ENCODE measurements at regions not wholly inside any gene's neighbourhood (a gene's known extent, or its start where the extent isn't known, plus 50 kb on each side); places are given as distances from the start of the nearest gene placed in this dataset.
"Not testable (repeated sequence)": the region's sequence is repeated elsewhere in the genome, so short reads cannot be mapped to it uniquely, and the experiment has no call there.

DNA sequence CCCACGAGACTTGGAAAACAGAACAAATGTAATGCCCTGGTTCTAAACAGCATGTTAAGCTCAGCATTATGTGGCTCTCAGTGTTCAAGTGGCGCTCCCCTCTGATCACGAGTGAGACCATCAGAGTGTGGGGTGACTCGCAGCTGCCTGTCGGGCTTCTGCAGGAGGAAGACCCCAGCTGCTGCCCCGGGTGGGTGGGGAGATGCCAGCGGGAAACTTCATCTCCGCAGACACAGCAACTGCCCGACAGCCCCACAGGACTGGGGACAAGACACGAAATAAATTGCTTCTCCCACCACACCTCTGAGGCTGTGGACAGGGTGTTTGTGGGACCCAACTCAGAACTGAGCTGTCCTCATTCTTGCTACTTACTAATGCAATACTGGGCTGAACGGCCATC, 126.3 kb upstream of the KIF5B start:
- Histone ChIP-seq H3K27ac (ENCODE audit: insufficient read depth, low read length, poor library complexity, severe bottlenecking) (no peak overlapping the region), H3K36me3 (ENCODE audit: control insufficient read depth, insufficient read depth, low read length) (no peaks in the 10 kb centered on the region), H3K27me3 (ENCODE audit: control insufficient read depth, insufficient read depth, low read length) (no peaks in the 10 kb centered on the region), H3K9me3 (ENCODE audit: control insufficient read depth in 2 of 2, low read length in 2 of 2) (no peaks in the 10 kb centered on the region), H3K4me3 (ENCODE audit: low read depth, low read length) (no peak overlapping the region), H3K4me1 (ENCODE audit: control insufficient read depth, insufficient read depth, low read length, poor library complexity, severe bottlenecking) (no peaks in the 10 kb centered on the region)
- Mint-ChIP-seq H3K9me3 (no peaks in the 10 kb centered on the region), H3K27ac (no peak overlapping the region), H3K36me3 (no peaks in the 10 kb centered on the region), H3K4me1 (no peaks in the 10 kb centered on the region), H3K27me3 (peaks cover 13% of the 10 kb centered on the region), H3K4me3 (no peak overlapping the region)
- DNase-seq: no peak
- ATAC-seq (ENCODE audit: low read depth in 2 of 2): no peak

DNA sequence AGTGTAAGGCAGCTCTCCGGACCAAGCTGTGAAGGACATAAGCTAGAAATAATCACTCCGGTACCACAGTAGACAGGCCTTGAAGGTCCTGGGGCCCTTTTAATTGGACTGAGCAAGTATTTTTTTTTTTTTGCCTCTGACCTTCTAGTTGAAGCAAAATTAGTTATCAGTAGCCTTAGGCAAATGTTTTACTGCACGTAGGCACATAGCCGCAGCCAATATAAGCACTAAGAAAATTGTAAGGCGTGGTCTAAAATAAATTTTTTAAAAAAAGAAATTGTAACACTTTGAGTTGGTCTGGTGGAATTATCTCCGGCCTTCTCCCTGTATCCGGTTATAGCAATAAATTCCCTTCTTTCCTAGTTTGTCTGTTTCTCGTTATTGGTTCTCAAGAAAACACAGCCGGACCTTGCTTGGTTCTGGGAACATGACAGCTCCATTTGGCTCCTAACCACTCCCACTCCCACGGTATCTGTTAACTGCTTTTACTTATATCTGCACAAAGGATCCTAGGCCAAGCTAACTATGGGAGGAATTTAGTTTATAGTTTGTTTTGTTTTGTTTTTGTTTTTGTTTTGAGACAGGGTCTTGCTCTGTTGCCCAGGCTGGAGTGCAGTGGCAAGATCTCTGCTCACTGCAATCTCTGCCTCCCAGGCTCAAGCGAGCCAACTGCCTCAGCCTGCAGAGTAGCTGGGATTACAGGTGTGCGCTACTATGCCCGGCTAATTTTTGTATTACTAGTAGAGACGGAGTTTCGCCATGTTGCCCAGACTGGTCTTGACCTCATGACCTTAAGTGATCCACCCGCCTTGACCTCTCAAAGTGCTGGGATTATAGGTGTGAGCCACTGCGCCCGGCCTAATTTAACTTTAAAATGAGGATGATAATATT, 124.4 kb upstream of the KIF5B start:
- H3K27me3 ChIP-seq (ENCODE audit: control insufficient read depth, insufficient read depth, low read length): no peaks in the 10 kb centered on the region
- Mint-ChIP-seq H3K27ac (no peak overlapping the region), H3K9me3 (no peaks in the 10 kb centered on the region), H3K4me3 (no peak overlapping the region), H3K27me3 (peaks cover 11% of the 10 kb centered on the region), H3K36me3 (no peaks in the 10 kb centered on the region), H3K4me1 (no peaks in the 10 kb centered on the region)
- ATAC-seq (ENCODE audit: low read depth in 2 of 2): no peak
- H3K27ac ChIP-seq (ENCODE audit: insufficient read depth, low read length, poor library complexity, severe bottlenecking): no peak overlapping the region
- H3K9me3 ChIP-seq (ENCODE audit: control insufficient read depth in 2 of 2, low read length in 2 of 2): no peaks in the 10 kb centered on the region
- no peaks in the 10 kb centered on the region for H3K4me1 ChIP-seq (ENCODE audit: control insufficient read depth, insufficient read depth, low read length, poor library complexity, severe bottlenecking)
- no peaks in the 10 kb centered on the region for H3K36me3 ChIP-seq (ENCODE audit: control insufficient read depth, insufficient read depth, low read length)
- no peak overlapping the region for H3K4me3 ChIP-seq (ENCODE audit: low read depth, low read length)
- DNase-seq: no peak

DNA sequence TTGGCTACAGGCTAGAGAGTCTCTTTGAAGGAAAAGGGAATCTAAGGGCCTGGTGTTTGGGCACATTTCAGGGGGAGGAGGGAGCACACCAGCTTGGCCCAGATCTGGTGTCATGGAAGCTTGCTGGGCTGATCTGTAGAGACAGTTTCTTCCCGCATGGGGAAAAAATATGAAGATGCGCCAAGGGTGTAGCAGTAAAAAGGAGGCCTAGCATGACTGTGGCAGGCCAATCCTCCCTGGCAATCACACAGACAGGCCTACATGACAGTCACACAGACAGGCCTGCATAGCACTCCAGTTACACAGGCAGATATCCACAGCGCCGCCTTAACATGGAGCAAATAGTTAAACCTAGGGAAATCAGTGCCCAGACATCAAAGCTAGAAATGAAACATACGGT, 123.6 kb upstream of the KIF5B start:
- H3K27ac ChIP-seq (ENCODE audit: insufficient read depth, low read length, poor library complexity, severe bottlenecking): no peak overlapping the region
- H3K36me3 Mint-ChIP-seq: no peaks in the 10 kb centered on the region
- no peak overlapping the region for H3K27ac Mint-ChIP-seq
- H3K4me3 ChIP-seq (ENCODE audit: low read depth, low read length): no peak overlapping the region
- H3K4me1 ChIP-seq (ENCODE audit: control insufficient read depth, insufficient read depth, low read length, poor library complexity, severe bottlenecking): no peaks in the 10 kb centered on the region
- H3K27me3 ChIP-seq (ENCODE audit: control insufficient read depth, insufficient read depth, low read length): no peaks in the 10 kb centered on the region
- H3K4me3 Mint-ChIP-seq: peak overlapping the region in 1 of 4 donors; percentile 5
- no peaks in the 10 kb centered on the region for H3K36me3 ChIP-seq (ENCODE audit: control insufficient read depth, insufficient read depth, low read length)
- no peak for DNase-seq
- no peaks in the 10 kb centered on the region for H3K4me1 Mint-ChIP-seq
- ATAC-seq (ENCODE audit: low read depth in 2 of 2): no peak
- no peaks in the 10 kb centered on the region for H3K9me3 Mint-ChIP-seq
- H3K9me3 ChIP-seq (ENCODE audit: control insufficient read depth in 2 of 2, low read length in 2 of 2): no peaks in the 10 kb centered on the region
- H3K27me3 Mint-ChIP-seq: peaks cover 11% of the 10 kb centered on the region

DNA sequence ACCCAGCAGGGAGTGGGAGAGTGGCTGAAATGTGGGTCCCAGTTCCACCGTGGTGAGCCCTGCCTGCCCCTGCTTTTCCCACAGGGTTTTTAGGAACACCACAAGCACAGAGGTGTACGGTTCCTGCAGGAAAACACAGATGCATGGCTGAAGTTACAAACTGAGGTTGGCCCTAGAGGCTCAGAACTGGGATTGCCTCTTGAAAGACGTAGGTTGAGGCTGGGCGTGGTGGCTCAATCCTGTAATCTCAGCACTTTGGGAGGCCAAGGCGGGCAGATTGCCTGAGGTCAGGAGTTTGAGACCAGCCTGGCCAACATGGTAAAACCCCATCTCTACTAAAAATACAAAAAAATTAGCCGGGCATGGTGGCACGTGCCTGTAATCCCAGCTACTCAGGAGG, 121.4 kb upstream of the KIF5B start:
- H3K4me3 ChIP-seq (ENCODE audit: low read depth, low read length); ATAC-seq (ENCODE audit: low read depth in 2 of 2); H3K27ac Mint-ChIP-seq; H3K36me3 Mint-ChIP-seq; H3K27me3 Mint-ChIP-seq; H3K27ac ChIP-seq (ENCODE audit: insufficient read depth, low read length, poor library complexity, severe bottlenecking); H3K27me3 ChIP-seq (ENCODE audit: control insufficient read depth, insufficient read depth, low read length); H3K4me1 Mint-ChIP-seq; DNase-seq; H3K9me3 ChIP-seq (ENCODE audit: control insufficient read depth in 2 of 2, low read length in 2 of 2); H3K9me3 Mint-ChIP-seq; H3K4me3 Mint-ChIP-seq; H3K36me3 ChIP-seq (ENCODE audit: control insufficient read depth, insufficient read depth, low read length); H3K4me1 ChIP-seq (ENCODE audit: control insufficient read depth, insufficient read depth, low read length, poor library complexity, severe bottlenecking): not testable (repeated sequence)

DNA sequence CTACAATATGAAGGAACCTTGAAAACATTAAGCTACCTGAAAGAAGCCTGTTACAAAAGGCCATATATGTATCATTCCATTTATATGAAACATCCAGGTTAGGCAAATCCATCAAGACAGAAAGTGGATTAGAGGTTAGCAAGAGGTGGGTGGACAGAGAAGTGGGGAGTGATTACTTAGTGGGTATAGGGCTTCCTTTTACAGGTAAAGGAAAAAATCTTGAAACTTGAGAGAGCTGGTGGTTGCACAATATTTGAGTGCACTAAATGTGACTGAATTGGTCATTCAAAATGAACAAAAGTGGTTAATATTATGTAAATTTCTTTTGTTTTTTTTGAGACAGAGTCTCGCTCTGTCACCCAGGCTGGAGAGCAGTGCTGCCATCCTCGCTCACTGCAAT, 119.4 kb upstream of the KIF5B start:
- H3K4me1 ChIP-seq (ENCODE audit: control insufficient read depth, insufficient read depth, low read length, poor library complexity, severe bottlenecking): no peaks in the 10 kb centered on the region
- H3K4me3 Mint-ChIP-seq: no peak overlapping the region
- H3K27me3 ChIP-seq (ENCODE audit: control insufficient read depth, insufficient read depth, low read length): no peaks in the 10 kb centered on the region
- H3K27ac Mint-ChIP-seq: no peak overlapping the region
- DNase-seq: no peak
- no peak for ATAC-seq (ENCODE audit: low read depth in 2 of 2)
- no peak overlapping the region for H3K27ac ChIP-seq (ENCODE audit: insufficient read depth, low read length, poor library complexity, severe bottlenecking)
- H3K9me3 ChIP-seq (ENCODE audit: control insufficient read depth in 2 of 2, low read length in 2 of 2): no peaks in the 10 kb centered on the region
- H3K4me1 Mint-ChIP-seq: peaks cover 0 to 3% (median 0%) of the 10 kb centered on the region in 4 donors
- peaks cover 7% of the 10 kb centered on the region for H3K27me3 Mint-ChIP-seq
- H3K9me3 Mint-ChIP-seq: peaks cover 0 to 2% (median 0%) of the 10 kb centered on the region in 7 donors
- H3K36me3 Mint-ChIP-seq: no peaks in the 10 kb centered on the region
- H3K36me3 ChIP-seq (ENCODE audit: control insufficient read depth, insufficient read depth, low read length): no peaks in the 10 kb centered on the region
- no peak overlapping the region for H3K4me3 ChIP-seq (ENCODE audit: low read depth, low read length)

DNA sequence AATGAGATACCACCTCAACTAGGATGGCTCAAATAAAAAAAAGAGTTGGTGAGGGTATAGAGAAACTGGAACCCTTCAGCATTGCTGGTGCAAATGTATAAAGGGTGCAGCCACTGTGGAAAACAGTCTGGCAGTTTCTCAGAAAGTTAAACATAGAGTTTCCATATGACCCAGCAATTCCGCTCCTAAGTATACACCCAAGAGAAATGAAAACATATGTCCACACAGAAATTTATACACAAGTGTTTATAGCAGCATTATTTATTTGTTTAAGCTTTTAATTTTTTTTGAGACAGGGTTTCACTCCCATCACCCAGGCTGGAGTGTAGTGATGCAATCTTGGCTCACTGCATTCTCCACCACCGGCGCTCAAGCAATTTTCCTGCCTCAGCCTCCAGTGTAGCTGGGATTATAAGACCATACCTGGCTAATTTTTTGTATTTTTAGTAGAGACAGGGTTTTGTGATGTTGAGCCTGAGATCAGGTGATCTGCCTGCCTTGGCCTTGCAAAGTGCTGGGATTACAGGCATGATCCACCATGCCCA, 118.2 kb upstream of the KIF5B start:
- Mint-ChIP-seq H3K4me3 (peak overlapping the region in 1 of 4 donors; percentile 79), H3K9me3 (peaks cover 0 to 2% (median 0%) of the 10 kb centered on the region in 7 donors)

DNA sequence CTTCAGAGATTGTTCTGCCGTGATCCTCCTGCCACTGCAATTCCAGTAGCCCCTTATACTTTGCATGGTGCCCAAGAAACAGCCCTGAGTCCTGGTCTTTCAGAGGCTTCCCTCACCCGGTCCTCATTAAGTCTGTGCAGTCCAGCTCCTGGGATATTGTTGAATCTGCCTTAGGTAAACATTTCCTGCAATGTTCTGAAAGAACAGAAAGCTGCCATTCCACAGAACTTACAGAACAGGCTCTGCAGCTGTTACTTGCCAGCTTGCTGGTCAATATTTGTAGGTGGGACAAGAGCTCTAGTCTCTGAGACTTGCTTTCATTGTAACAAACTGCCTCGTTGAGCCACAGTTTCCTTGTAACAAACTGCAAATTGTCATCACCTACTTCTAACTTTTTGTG, 115.0 kb upstream of the KIF5B start:
- no peak for ATAC-seq (ENCODE audit: low read depth in 2 of 2)
- Mint-ChIP-seq H3K4me1 (peaks cover 0 to 4% (median 0%) of the 10 kb centered on the region in 4 donors), H3K9me3 (peaks cover 0 to 2% (median 0%) of the 10 kb centered on the region in 7 donors), H3K4me3 (no peak overlapping the region), H3K36me3 (no peaks in the 10 kb centered on the region), H3K27me3 (peaks cover 26% of the 10 kb centered on the region), H3K27ac (no peak overlapping the region)
- Histone ChIP-seq H3K27me3 (ENCODE audit: control insufficient read depth, insufficient read depth, low read length) (no peaks in the 10 kb centered on the region), H3K4me1 (ENCODE audit: control insufficient read depth, insufficient read depth, low read length, poor library complexity, severe bottlenecking) (no peaks in the 10 kb centered on the region), H3K36me3 (ENCODE audit: control insufficient read depth, insufficient read depth, low read length) (no peaks in the 10 kb centered on the region), H3K9me3 (ENCODE audit: control insufficient read depth in 2 of 2, low read length in 2 of 2) (no peaks in the 10 kb centered on the region), H3K27ac (ENCODE audit: insufficient read depth, low read length, poor library complexity, severe bottlenecking) (no peak overlapping the region), H3K4me3 (ENCODE audit: low read depth, low read length) (no peak overlapping the region)
- no peak for DNase-seq

More for the DNA sequence above, 118.2 kb upstream of the KIF5B start:
- Histone ChIP-seq H3K36me3 (ENCODE audit: control insufficient read depth, insufficient read depth, low read length) (no peaks in the 10 kb centered on the region), H3K27me3 (ENCODE audit: control insufficient read depth, insufficient read depth, low read length) (no peaks in the 10 kb centered on the region), H3K27ac (ENCODE audit: insufficient read depth, low read length, poor library complexity, severe bottlenecking) (no peak overlapping the region), H3K9me3 (ENCODE audit: control insufficient read depth in 2 of 2, low read length in 2 of 2) (no peaks in the 10 kb centered on the region), H3K4me3 (ENCODE audit: low read depth, low read length) (no peak overlapping the region), H3K4me1 (ENCODE audit: control insufficient read depth, insufficient read depth, low read length, poor library complexity, severe bottlenecking) (no peaks in the 10 kb centered on the region)
- Mint-ChIP-seq H3K27me3 (peaks cover 16% of the 10 kb centered on the region), H3K36me3 (no peaks in the 10 kb centered on the region), H3K27ac (no peak overlapping the region), H3K4me1 (peaks cover 0 to 4% (median 0%) of the 10 kb centered on the region in 4 donors)
- ATAC-seq (ENCODE audit: low read depth in 2 of 2): no peak
- DNase-seq: no peak

DNA sequence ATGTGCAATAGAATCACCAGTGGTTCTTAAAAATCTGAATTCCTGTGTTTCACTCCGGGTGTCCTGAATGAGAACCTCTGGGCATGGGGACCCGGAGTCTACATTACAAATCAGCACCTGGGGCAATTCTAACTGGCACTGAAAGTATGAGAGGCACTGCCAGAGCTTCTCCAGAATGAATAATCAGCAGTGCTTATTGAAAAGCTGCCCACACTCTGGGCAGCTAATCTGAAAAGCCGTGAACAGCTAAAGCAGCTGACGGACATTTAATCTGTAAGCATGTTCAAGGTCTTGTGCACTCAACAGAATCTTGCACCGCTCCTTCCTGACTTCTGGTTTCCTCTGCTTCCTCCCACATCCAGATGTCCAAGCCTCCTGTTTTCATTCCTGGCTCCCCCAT, 113.3 kb upstream of the KIF5B start:
- Mint-ChIP-seq H3K4me1 (peaks cover 0 to 4% (median 0%) of the 10 kb centered on the region in 4 donors), H3K4me3 (no peak overlapping the region), H3K9me3 (peaks cover 0 to 2% (median 0%) of the 10 kb centered on the region in 7 donors), H3K27ac (no peak overlapping the region), H3K27me3 (peaks cover 26% of the 10 kb centered on the region), H3K36me3 (no peaks in the 10 kb centered on the region)
- H3K36me3 ChIP-seq (ENCODE audit: control insufficient read depth, insufficient read depth, low read length): no peaks in the 10 kb centered on the region
- no peak overlapping the region for H3K4me3 ChIP-seq (ENCODE audit: low read depth, low read length)
- ATAC-seq (ENCODE audit: low read depth in 2 of 2) (no peak), DNase-seq (no peak)
- H3K27ac ChIP-seq (ENCODE audit: insufficient read depth, low read length, poor library complexity, severe bottlenecking): no peak overlapping the region
- H3K4me1 ChIP-seq (ENCODE audit: control insufficient read depth, insufficient read depth, low read length, poor library complexity, severe bottlenecking): no peaks in the 10 kb centered on the region
- H3K27me3 ChIP-seq (ENCODE audit: control insufficient read depth, insufficient read depth, low read length): no peaks in the 10 kb centered on the region
- no peaks in the 10 kb centered on the region for H3K9me3 ChIP-seq (ENCODE audit: control insufficient read depth in 2 of 2, low read length in 2 of 2)

All from CD4-positive, CD25-positive, alpha-beta regulatory T cell (primary cell).